ENCODE measurements at regions not wholly inside any gene's neighbourhood (a gene's known extent, or its start where the extent isn't known, plus 50 kb on each side); places are given as distances from the start of the nearest gene placed in this dataset.

GRCh38 chr7:121515630-121516401, 119.7 kb upstream of the FAM3C start:
- Histone ChIP-seq H3K4me2 (ENCODE audit: low read length) (no peak overlapping the region), H3K9me3 (replicated peaks; ENCODE audit: low read length) (peaks cover 4% of the 10 kb centered on the region), H3K27me3 (ENCODE audit: control insufficient read depth, insufficient read depth, low read length) (no peaks in the 10 kb centered on the region), H3K4me1 (ENCODE audit: control insufficient read depth, insufficient read depth, low read length) (no peaks in the 10 kb centered on the region), H3K36me3 (ENCODE audit: insufficient read depth, low read length) (no peaks in the 10 kb centered on the region), H3K9ac (ENCODE audit: low read depth, low read length) (no peak overlapping the region), H3K4me3 (ENCODE audit: low read length) (no peak overlapping the region)

- Histone ChIP-seq H3K4me1 (ENCODE audit: control insufficient read depth, insufficient read depth, low read length) (no peaks in the 10 kb centered on the region), H3K9ac (ENCODE audit: low read depth, low read length) (no peak overlapping the region), H3K9me3 (replicated peaks; ENCODE audit: low read length) (peaks cover 8% of the 10 kb centered on the region), H3K4me2 (ENCODE audit: low read length) (no peak overlapping the region), H3K36me3 (ENCODE audit: insufficient read depth, low read length) (no peaks in the 10 kb centered on the region), H3K27me3 (ENCODE audit: control insufficient read depth, insufficient read depth, low read length) (no peaks in the 10 kb centered on the region), H3K4me3 (ENCODE audit: low read length) (no peak overlapping the region)
Observed at GRCh38 chr7:121515229-121515628, 119.1 kb upstream of the FAM3C start.

- no peak overlapping the region for H3K9ac ChIP-seq (ENCODE audit: low read depth, low read length)
- no peaks in the 10 kb centered on the region for H3K4me1 ChIP-seq (ENCODE audit: control insufficient read depth, insufficient read depth, low read length)
- no peaks in the 10 kb centered on the region for H3K36me3 ChIP-seq (ENCODE audit: insufficient read depth, low read length)
- no peak overlapping the region for H3K4me2 ChIP-seq (ENCODE audit: low read length)
- H3K27me3 ChIP-seq (ENCODE audit: control insufficient read depth, insufficient read depth, low read length) = no peaks in the 10 kb centered on the region
- peaks cover 8% of the 10 kb centered on the region for H3K9me3 ChIP-seq (replicated peaks; ENCODE audit: low read length)
- H3K4me3 ChIP-seq (ENCODE audit: low read length) = no peak overlapping the region
Observed at GRCh38 chr7:121513105-121513504, 117.0 kb upstream of the FAM3C start.

- H3K4me2 ChIP-seq (ENCODE audit: low read length) = no peak overlapping the region
- no peak overlapping the region for H3K9ac ChIP-seq (ENCODE audit: low read depth, low read length)
- peaks cover 14% of the 10 kb centered on the region for H3K9me3 ChIP-seq (replicated peaks; ENCODE audit: low read length)
- H3K36me3 ChIP-seq (ENCODE audit: insufficient read depth, low read length) = no peaks in the 10 kb centered on the region
- no peaks in the 10 kb centered on the region for H3K4me1 ChIP-seq (ENCODE audit: control insufficient read depth, insufficient read depth, low read length)
- H3K27me3 ChIP-seq (ENCODE audit: control insufficient read depth, insufficient read depth, low read length) = no peaks in the 10 kb centered on the region
- H3K4me3 ChIP-seq (ENCODE audit: low read length) = no peak overlapping the region
Observed at GRCh38 chr7:121510858-121511482, 114.9 kb upstream of the FAM3C start.

- H3K4me1 ChIP-seq (ENCODE audit: control insufficient read depth, insufficient read depth, low read length) = no peaks in the 10 kb centered on the region
Observed at GRCh38 chr7:121510302-121510701, 114.2 kb upstream of the FAM3C start.

GRCh38 chr7:121505540-121506182, 109.6 kb upstream of the FAM3C start:
- Histone ChIP-seq H3K9me3 (replicated peaks; ENCODE audit: low read length) (peaks cover 14% of the 10 kb centered on the region), H3K36me3 (ENCODE audit: insufficient read depth, low read length) (no peaks in the 10 kb centered on the region), H3K27me3 (ENCODE audit: control insufficient read depth, insufficient read depth, low read length) (no peaks in the 10 kb centered on the region), H3K4me1 (ENCODE audit: control insufficient read depth, insufficient read depth, low read length) (peaks cover 10% of the 10 kb centered on the region), H3K9ac (ENCODE audit: low read depth, low read length) (no peak overlapping the region), H3K4me2 (ENCODE audit: low read length) (no peak overlapping the region), H3K4me3 (ENCODE audit: low read length) (no peak overlapping the region)

More at GRCh38 chr7:121510302-121510701, 114.2 kb upstream of the FAM3C start:
- no peaks in the 10 kb centered on the region for H3K27me3 ChIP-seq (ENCODE audit: control insufficient read depth, insufficient read depth, low read length)
- peaks cover 20% of the 10 kb centered on the region for H3K9me3 ChIP-seq (replicated peaks; ENCODE audit: low read length)
- H3K4me3 ChIP-seq (ENCODE audit: low read length) = no peak overlapping the region
- H3K36me3 ChIP-seq (ENCODE audit: insufficient read depth, low read length) = no peaks in the 10 kb centered on the region
- H3K4me2 ChIP-seq (ENCODE audit: low read length) = no peak overlapping the region
- H3K9ac ChIP-seq (ENCODE audit: low read depth, low read length) = no peak overlapping the region

- no peak overlapping the region for H3K4me3 ChIP-seq (ENCODE audit: low read length)
- H3K9me3 ChIP-seq (replicated peaks; ENCODE audit: low read length) = peaks cover 12% of the 10 kb centered on the region
- no peaks in the 10 kb centered on the region for H3K36me3 ChIP-seq (ENCODE audit: insufficient read depth, low read length)
- H3K27me3 ChIP-seq (ENCODE audit: control insufficient read depth, insufficient read depth, low read length) = no peaks in the 10 kb centered on the region
- H3K4me2 ChIP-seq (ENCODE audit: low read length) = no peak overlapping the region
- H3K4me1 ChIP-seq (ENCODE audit: control insufficient read depth, insufficient read depth, low read length) = peaks cover 10% of the 10 kb centered on the region
- peak overlapping the region; percentile 10 for H3K9ac ChIP-seq (ENCODE audit: low read depth, low read length)
Observed at GRCh38 chr7:121505021-121505420, 108.9 kb upstream of the FAM3C start.

- H3K27me3 ChIP-seq (ENCODE audit: control insufficient read depth, insufficient read depth, low read length) = no peaks in the 10 kb centered on the region
- peaks cover 12% of the 10 kb centered on the region for H3K9me3 ChIP-seq (replicated peaks; ENCODE audit: low read length)
- peaks cover 10% of the 10 kb centered on the region for H3K4me1 ChIP-seq (ENCODE audit: control insufficient read depth, insufficient read depth, low read length)
- H3K9ac ChIP-seq (ENCODE audit: low read depth, low read length) = peak overlapping the region; percentile 10
- no peaks in the 10 kb centered on the region for H3K36me3 ChIP-seq (ENCODE audit: insufficient read depth, low read length)
- H3K4me3 ChIP-seq (ENCODE audit: low read length) = no peak overlapping the region
- H3K4me2 ChIP-seq (ENCODE audit: low read length) = peak overlapping the region; percentile 19
Observed at GRCh38 chr7:121504482-121504881, 108.4 kb upstream of the FAM3C start.

GRCh38 chr7:121503730-121504129, 107.6 kb upstream of the FAM3C start:
- Histone ChIP-seq H3K36me3 (ENCODE audit: insufficient read depth, low read length) (no peaks in the 10 kb centered on the region), H3K4me2 (ENCODE audit: low read length) (no peak overlapping the region), H3K4me3 (ENCODE audit: low read length) (no peak overlapping the region), H3K27me3 (ENCODE audit: control insufficient read depth, insufficient read depth, low read length) (no peaks in the 10 kb centered on the region), H3K4me1 (ENCODE audit: control insufficient read depth, insufficient read depth, low read length) (peaks cover 10% of the 10 kb centered on the region), H3K9ac (ENCODE audit: low read depth, low read length) (no peak overlapping the region), H3K9me3 (replicated peaks; ENCODE audit: low read length) (peaks cover 12% of the 10 kb centered on the region)

GRCh38 chr7:121503039-121503438, 106.9 kb upstream of the FAM3C start:
- no peak overlapping the region for H3K4me2 ChIP-seq (ENCODE audit: low read length)
- H3K9me3 ChIP-seq (replicated peaks; ENCODE audit: low read length) = peaks cover 12% of the 10 kb centered on the region
- H3K4me1 ChIP-seq (ENCODE audit: control insufficient read depth, insufficient read depth, low read length) = peaks cover 10% of the 10 kb centered on the region
- no peaks in the 10 kb centered on the region for H3K36me3 ChIP-seq (ENCODE audit: insufficient read depth, low read length)
- no peak overlapping the region for H3K4me3 ChIP-seq (ENCODE audit: low read length)
- no peak overlapping the region for H3K9ac ChIP-seq (ENCODE audit: low read depth, low read length)
- no peaks in the 10 kb centered on the region for H3K27me3 ChIP-seq (ENCODE audit: control insufficient read depth, insufficient read depth, low read length)

GRCh38 chr7:121501566-121501965, 105.5 kb upstream of the FAM3C start:
- H3K27me3 ChIP-seq (ENCODE audit: control insufficient read depth, insufficient read depth, low read length) = no peaks in the 10 kb centered on the region
- peaks cover 10% of the 10 kb centered on the region for H3K4me1 ChIP-seq (ENCODE audit: control insufficient read depth, insufficient read depth, low read length)
- H3K36me3 ChIP-seq (ENCODE audit: insufficient read depth, low read length) = no peaks in the 10 kb centered on the region

More at GRCh38 chr7:121501566-121501965, 105.5 kb upstream of the FAM3C start:
- peaks cover 12% of the 10 kb centered on the region for H3K9me3 ChIP-seq (replicated peaks; ENCODE audit: low read length)
- no peak overlapping the region for H3K9ac ChIP-seq (ENCODE audit: low read depth, low read length)
- H3K4me3 ChIP-seq (ENCODE audit: low read length) = no peak overlapping the region
- no peak overlapping the region for H3K4me2 ChIP-seq (ENCODE audit: low read length)

Measured in skeletal muscle satellite cell (primary cell).